ENCODE measurements at regions not wholly inside any gene's neighbourhood (a gene's known extent, or its start where the extent isn't known, plus 50 kb on each side); places are given as distances from the start of the nearest gene placed in this dataset.
"Not testable (repeated sequence)": the region's sequence is repeated elsewhere in the genome, so short reads cannot be mapped to it uniquely, and the experiment has no call there.

DNA sequence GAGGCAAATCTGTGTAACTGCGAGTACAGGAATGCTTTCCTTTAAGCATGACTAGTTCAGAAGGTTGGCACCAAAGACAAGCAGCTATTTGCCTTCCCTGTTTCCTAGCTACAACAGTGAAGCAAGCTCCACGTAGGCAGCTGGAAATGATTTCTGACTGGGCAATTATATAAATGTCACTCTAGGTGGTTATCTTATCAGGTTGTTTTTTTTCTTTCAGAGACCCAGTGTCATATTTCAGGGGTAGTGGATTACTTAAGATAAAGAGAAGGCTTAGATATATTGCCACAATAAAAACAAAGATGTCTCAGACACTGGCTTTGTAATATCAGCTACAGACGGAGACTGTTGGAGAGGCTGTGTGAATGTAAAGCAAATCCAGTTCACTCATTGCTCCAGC lies 748.9 kb upstream of the NXPH2 start:
- no peak for DNase-seq

DNA sequence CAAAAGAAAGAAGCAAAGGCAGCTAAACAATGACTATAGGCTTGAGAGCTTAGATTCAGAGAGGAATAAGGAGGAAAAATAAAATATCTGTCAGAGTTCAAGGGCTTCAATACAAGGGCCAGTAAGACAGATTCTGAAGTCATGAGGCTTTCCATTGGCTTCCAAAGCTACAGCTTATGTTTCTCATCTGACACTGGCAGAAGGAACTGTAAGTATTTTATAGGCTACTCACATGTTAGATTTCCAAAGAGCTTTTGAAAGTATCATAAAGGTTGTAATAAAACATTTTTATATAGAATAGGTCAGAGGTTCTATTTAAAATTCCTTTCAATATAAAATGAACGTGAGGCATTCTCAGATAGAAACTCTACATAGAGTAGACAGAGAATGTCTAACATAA lies 746.6 kb upstream of the NXPH2 start:
- DNase-seq: no peak

DNA sequence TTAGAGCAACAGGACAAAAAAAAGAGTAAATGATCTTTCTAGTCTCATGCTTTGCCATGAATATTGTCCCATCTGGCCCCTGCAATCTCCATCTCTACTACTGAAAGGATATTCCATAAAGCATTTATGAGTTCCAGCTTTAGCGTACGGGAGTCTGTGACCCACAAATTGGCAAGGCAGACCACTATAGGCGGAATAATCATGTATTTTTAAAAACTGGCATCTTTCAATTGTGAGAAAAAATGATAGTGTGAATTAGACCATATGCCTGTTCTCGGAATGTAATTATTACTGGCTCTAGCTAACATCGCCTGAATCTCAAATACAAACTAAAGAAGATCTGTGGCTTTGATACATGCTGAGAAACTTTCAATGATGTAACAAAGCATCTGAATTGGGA lies 738.1 kb upstream of the NXPH2 start:
- DNase-seq: no peak

DNA sequence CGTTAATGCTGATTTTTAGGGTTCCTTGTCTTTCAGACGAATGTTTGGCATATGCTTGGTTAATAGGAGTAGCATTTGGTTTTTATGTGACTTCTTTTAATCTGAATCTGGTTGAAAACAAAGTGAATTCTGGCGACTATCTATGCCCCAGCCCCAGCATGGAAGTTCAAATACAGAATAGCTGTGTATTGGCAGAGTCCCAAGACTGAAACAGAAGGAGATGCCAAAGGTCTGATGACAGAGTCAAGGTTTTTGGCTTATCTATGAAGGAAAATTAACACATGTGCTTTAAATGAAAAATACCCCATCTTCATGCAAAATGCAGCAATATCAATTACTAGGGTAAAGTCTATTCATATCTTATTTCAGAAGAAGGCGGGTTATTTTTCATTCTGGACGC lies 734.8 kb upstream of the NXPH2 start:
- DNase-seq: no peak

DNA sequence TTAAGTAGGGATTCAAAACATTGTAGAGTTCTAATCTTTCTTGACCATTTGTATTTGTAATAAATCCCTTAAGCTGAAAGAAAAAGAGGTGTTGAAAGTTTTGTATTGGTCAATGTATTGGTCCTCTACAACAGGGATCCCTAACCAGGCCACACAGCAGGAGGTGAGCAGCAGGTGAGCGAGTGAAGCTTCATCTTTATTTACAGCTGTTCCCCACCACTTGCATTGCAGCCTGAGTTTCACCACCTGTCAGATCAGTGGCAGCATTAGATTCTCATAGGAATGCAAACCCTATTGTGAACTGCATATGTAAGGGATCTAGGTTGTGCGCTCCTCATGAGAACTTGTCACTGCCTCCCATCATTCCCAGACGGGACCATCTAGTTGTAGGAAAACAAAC lies 715.7 kb upstream of the NXPH2 start:
- no peak for DNase-seq

DNA sequence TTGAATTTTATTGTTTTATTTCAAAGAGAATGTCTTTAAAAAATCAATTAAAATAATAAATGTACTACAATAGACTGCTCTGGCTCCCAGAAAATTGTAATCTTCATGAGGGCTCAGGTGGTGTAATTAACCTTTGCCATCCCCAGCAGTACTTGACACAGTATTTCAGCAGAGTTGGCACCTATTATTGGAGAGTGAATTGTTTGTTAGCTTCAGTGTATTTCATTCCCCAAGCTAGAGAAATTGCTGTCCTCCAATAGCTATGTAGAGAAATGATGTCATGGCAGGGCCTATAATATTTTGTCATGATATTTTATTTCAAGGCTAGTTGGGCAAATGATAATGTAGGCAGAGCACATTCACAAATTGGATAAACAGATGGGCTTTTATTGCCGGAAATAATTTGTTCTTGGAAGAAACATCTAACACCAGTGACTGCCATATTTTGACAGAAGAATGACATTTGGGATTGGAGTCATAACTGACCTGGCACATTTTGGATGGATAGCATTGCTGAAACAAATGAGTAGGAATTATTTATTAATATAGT lies 712.0 kb upstream of the NXPH2 start:
- DNase-seq: no peak

DNA sequence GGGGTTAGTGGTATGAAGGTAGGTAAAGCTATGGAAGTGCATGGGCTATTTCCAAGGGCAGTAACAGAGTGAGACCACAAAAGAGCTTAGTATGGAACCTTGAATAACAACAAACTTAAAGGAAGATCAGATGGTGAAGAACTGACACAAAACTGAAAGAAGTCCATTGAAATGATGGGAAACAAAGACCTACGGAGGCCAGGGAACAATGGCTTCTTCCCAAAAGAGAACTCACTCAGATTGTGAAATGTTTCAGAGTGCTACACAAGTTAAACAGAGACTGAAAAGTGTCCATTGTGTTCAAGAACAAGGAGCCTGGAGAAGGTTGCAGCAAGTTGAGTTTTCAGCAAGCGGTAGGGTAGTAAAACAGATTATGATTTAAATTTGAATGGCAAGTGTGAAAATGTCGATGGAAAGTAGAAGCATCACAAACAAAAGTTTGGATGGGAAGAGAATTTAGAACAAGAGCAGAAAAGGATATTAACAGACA lies 700.0 kb upstream of the NXPH2 start:
- no peak for DNase-seq

DNA sequence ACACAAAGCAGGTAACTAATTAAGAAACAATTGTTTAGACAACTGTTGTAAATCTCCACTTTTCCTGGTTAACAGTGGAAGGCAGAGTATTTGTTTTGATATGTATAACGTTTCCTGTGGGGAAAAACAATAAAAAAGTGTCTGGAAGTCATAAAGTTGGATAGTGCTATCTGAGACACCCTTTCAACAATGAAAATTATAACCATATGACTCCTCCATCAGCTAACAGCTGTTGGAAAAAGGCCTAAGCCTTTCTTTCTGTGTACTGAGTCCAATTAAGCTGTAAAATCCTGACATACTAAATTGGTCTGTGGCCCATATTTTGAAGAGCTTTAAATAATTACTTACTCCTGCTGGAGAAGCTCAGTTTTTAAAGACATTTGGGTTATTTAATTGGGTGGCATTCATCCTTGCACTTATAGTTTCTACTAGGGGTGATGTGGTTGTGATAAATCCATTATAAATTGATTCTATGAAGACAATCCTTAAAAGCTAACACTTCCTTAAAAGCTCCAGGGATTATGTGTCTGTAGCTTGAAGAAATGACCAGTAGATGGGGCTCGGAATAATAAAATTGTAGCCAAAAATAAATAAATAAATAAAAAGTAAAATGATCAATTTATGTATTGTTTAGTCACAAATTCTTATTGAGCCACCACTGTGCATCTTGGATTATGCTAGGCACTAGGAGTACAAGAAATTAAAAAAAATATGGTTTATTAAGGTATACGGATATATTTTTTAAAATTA lies 698.1 kb upstream of the NXPH2 start:
- no peak for DNase-seq

DNA sequence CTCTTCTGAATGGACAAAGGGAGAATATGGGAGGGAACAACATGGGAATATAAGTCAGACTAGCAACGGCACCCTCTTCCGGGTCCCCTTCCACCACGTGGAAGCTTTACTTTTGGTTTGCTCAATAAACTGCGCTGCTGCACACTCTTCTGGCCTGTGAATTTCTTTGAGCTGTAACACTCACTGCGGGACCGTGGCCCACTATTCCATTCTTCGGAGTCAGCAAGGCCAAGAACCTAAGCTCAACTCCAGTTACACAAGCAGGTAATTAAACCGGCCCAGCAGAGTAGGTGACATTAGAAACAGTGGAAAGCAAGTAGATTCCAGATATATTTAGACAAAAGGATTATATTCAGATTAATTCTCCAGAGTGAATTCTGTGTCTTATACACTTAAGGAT lies 697.4 kb upstream of the NXPH2 start:
- DNase-seq: no peak

DNA sequence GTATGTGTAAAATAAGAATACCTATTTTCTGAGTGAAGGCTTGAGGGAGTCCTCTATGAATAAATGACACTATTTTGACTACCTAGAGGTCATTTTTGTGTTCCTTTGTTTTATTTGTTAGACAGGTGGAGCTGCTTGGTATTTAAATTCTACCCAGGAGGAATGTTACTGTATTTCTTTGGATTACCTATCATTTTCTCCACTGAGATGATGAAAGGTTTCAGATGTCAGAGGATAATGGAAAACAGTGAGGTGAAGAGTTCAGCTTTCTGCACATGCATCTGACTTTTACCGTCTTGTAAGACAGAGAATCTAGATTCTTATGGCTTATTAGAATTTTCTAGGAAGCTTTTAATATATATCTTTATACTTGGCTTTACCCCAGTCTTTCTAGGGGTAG lies 689.8 kb upstream of the NXPH2 start:
- DNase-seq: no peak

DNA sequence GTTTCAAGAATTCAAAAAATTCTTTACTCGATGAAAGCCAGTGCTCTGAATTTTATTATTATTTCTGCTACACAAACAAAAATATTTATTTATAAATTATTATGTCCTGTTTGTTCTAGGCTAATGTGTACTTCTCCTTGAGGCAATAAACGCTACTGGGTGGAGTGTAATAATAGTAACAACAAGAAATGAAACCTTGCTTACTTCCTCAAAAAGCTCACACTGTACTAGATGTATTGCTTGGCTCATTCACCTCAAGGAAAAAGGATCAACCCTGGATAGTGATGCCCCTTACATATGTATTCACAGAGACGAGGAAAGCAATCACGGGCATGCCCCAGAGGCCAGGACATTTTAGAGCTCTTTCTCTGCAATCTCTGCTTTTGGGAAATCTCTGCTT lies 685.6 kb upstream of the NXPH2 start:
- no peak for DNase-seq

DNA sequence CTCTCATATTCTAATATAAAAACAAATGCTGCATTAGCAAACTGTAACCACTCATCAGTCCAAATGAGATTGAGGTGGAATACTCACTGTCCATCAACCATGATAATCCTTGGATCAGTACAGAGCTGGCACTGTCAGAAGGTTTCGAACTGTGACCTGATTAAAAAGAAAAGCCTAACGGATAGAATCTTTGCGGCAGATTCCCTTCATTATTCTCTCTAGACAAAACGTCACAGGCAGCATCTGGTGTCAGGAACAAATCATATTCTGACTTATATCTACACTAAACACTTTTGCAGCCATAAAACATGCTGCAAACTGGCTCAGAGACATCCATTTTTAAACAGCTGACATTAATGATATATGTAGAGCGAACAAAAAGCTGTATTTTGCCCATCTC lies 677.7 kb upstream of the NXPH2 start:
- no peak for DNase-seq

DNA sequence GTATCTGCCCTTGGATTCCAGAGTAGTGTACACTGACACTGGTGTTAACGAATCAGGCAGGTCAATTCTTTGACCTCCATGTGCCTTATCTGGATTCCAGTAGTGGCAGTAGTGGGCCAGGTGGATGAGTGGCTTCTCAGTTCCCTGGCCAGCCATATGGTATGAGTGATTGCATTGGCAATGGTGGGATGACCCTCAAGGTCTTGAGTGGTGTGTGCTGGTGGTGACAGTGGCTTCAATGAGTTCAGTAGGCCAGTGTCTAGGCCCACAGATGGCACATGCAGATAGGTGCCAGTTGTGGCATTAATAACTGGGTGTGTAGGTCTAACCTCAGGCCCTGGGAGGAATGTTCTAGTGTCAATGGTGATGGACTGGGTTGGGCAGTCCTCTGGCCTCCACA lies 674.1 kb upstream of the NXPH2 start:
- no peak for DNase-seq

DNA sequence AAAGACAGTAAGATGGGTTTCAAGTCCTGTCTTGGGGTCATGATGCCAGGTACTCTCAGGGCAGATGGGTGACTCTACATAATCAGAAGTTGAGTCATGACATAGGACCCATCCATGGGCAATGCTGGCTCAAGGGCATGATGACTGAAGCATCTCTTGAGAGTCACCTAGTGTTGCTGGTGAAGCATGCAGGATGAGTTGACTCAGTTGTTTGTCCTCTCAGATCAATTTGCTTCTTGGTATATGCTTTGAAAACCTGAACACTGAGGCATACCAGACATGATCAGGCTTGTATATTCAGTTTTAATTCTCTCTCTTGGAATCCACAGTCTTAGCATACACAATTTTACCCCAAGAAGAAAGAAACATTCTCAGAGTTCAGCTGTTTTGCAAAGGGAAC lies 658.9 kb upstream of the NXPH2 start:
- DNase-seq: no peak

DNA sequence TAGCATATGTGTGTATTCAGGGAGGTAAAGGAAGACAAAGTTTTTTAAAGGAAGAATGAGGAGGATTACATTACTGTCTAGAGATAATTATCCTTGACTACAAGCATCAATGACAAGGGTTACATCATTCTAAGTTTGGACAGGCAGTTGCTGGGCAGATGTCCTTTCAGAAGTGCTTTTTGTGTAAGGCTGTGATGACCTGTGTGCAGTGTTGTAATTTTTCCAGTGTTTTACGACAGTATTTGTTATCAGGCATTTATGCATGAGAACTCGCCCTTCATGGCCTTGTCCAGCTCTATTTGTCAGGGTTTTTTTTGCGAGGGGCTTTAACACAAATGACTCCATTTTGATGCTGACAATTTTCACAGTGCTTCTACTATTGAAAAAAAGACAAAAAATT lies 658.3 kb upstream of the NXPH2 start:
- DNase-seq: no peak

DNA sequence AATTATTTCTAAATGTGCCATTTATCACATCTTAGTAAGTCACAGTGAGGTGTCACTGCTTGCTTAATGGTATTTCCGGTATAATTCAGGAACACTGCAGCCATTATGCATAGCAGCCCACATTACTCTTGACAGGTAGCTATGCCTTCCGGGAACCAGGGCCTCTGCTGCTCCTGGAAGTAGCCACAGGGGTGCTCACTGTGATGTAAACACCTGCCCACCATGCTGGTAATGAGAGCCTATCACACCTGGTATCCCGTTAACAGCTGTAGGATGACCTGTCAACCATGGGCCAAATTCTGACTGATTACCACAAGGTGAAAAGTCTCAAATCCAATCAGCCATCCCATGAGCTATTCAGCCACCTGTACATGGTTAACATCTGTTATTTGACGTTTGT lies 647.0 kb upstream of the NXPH2 start:
- DNase-seq: no peak

DNA sequence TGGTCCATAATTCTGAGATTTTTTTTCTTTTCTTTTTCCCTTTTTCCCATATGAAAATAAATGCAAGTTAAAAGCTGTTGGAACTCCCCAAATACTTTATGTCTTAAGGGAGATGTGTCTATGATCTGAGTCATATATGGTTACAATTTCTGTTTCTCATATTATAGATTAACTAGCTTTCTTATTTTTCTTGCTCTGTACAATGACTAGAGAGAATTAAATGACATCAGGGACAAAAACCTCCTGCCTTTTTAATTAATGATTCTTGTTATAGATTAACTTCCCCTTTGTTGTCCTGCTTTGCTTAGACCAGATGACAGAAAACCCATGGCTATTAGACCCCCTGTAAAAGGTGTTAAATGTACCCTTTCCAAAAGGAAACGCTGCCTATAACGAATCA lies 643.9 kb upstream of the NXPH2 start:
- DNase-seq: no peak

DNA sequence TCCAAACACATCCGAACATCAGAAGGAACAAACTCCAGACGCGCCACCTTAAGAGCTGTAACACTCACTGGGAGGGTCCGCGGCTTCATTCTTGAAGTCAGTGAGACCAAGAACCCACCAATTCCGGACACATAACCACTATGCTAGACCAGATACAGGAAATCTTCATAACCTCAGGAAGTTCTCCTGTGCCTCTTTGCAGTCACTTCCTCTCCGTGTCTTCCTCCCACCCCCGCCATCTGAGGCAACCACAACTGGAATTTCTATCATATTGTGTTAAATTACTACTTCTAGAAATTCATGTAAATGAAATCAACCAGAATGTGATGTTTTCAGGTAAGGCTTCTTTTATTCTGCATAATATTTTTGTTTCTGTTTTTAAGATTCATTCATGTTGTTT lies 631.0 kb upstream of the NXPH2 start:
- no peak for DNase-seq

DNA sequence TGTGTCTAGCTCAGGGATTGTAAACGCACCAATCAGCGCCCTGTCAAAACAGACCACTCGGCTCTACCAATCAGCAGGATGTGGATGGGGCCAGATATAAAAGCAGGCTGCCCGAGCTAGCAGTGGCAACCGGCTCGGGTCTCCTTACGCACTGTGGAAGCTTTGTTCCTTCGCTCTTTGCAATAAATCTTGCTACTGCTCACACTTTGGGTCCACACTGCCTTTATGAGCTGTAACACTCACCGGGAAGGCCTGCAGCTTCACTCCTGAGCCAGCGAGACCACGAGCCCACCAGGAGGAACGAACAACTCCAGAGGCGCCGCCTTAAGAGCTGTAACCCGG lies 630.6 kb upstream of the NXPH2 start:
- not testable (repeated sequence) for DNase-seq

DNA sequence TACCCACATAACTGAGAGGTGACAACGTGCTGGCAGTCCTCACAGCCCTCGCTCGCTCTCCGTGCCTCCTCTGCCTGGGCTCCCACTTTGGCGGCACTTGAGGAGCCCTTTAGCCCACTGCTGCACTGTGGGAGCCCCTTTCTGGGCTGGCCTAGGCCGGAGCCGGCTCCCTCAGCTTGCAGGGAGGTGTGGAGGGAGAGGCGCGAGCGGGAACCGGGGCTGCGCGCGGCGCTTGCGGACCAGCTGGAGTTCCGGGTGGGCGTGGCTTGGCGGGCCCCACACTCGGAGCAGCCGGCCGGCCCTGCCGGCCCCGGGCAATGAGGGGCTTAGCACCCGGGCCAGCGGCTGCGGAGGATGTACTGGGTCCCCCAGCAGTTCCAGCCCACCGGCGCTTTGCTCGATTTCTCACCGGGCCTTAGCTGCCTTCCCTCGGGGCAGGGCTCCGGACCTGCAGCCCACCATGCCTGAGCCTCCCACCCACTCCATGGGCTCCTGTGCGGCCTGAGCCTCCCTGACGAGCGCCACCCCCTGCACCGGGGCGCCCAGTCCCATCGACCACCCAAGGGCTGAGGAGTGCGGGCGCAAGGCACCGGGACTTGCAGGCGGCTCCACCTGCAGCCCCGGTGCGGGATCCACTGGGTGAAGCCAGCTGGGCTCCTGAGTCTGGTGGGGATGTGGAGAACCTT lies 630.1 kb upstream of the NXPH2 start:
- DNase-seq: not testable (repeated sequence)

DNA sequence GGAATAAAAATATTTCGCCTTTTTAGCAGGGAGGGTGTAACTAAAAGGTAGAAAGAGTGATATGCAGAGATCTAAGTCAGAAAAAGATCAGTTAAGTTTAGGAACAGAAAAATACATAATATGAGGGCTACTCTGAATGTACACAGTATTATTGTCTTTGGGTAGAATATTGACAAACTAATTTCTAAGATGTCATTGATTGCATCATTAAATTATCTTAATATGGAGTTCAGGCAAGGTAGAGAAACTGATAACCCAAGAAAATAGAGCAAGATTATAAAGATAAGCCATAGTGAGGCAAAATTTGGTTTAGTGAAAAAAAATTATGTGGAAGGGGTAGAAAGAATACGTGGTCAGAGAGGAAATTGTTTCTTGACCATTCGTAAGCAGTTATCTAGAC lies 629.0 kb upstream of the NXPH2 start:
- DNase-seq: no peak

DNA sequence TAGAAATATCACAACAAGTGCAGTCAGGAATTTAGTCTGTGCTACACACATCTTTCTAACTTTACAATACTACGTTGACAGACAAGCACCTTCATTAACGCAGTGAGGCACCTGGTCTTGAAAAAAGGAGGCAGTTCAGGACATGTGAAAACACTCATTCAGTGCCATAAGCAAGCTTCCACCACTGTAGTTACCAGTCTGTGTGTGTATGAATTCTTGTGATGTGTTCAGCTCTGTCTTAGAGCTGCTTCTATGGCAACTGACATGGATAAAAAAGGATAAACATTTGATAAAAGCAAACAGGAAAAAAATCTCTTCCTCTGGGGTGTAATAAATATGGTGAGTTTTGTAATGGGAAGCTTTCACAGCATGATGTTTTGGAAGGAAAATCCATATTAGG lies 623.8 kb upstream of the NXPH2 start:
- no peak for DNase-seq

DNA sequence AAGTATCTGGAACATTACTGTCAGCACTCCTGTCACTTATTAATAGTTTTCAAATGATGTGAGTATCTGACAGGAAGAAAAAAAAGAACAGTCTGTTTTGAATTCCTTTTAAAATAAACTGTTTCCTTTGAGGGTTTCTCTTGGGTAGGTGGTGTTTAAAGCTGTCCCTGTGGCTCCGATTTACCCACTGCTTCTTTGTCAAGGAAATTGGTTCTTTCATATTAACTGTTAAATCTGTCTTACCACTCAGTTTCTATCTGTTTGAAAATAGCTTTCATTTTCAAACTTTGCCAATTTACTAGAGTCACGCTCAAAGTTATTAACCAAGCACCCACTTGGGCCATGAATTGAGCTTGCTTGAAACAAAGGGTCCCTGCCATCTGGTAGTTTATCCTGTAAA lies 614.6 kb upstream of the NXPH2 start:
- no peak for DNase-seq

DNA sequence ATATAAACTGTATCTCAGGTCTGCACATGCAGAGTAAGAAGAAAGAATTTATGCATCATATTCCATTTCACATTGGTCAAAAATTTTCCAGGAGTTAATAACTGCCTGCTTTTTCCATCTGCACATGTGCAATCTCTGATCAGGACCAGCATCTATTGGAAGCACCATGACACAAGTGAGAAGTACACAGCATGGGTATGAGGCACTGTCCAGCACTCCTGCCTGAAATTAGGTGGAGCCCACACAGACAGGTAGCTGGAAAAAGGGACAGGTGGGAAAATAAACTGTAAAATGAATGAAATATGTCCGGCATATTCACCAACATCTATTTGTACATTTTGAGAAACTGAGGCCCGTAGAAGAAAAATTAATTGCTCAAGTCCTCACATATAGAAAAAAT lies 609.2 kb upstream of the NXPH2 start:
- DNase-seq: no peak

DNA sequence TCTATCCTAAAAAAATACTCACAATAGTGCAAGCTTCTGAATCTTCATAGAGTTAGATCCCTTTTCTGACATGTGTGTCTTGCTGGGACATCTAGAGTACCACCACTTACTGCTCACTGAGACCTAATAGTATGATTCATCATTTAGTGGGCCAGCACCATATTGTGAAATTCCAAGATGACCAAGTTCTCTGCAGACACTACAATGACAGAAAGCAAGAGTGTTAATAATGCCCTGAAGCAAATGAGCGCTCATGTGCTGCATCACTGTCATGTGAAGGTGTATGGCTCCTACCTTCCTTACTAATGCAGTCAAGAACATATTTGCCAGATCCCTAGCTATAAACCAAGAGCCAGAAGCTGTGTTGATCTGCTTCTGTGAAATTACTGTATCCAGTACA lies 606.2 kb upstream of the NXPH2 start:
- no peak for DNase-seq

All from amniotic stem cell (primary cell).